Suppressor macrophage treated with lipopolysaccharide for 1 hour (primary cell): ENCODE measurements at regions not wholly inside any gene's neighbourhood (a gene's known extent, or its start where the extent isn't known, plus 50 kb on each side); places are given as distances from the start of the nearest gene placed in this dataset.
"Not testable (repeated sequence)": the region's sequence is repeated elsewhere in the genome, so short reads cannot be mapped to it uniquely, and the experiment has no call there.

ENCODE experiments used
- DNase-seq, 3 donors: peaks; one replicate each; pipeline ENCODE4 v3.0.0-alpha.2; 2020 to 2022

- peak in 2 of 3 donors; percentile 11 to 18 for DNase-seq
These were observed 59.7 kb downstream of the RNU2-63P start for GRCh38 chr2:87956613-87957012.

GRCh38 chr2:87949008-87949407 lies 67.3 kb downstream of the RNU2-63P start:
- not testable (repeated sequence) for DNase-seq

- DNase-seq, result not testable (repeated sequence)
These were observed 69.5 kb downstream of the RNU2-63P start for GRCh38 chr2:87946644-87947370.

GRCh38 chr2:87939299-87939698 lies 77.0 kb downstream of the RNU2-63P start:
- not testable (repeated sequence) for DNase-seq

- not testable (repeated sequence) for DNase-seq
These were observed 93.5 kb upstream of the RGPD2 start for GRCh38 chr2:87919023-87919665.

GRCh38 chr2:87917194-87917593 lies 91.6 kb upstream of the RGPD2 start:
- not testable (repeated sequence) for DNase-seq

GRCh38 chr2:87910848-87911247 lies 85.3 kb upstream of the RGPD2 start:
- not testable (repeated sequence) for DNase-seq

GRCh38 chr2:87909042-87909441 lies 83.4 kb upstream of the RGPD2 start:
- not testable (repeated sequence) for DNase-seq

GRCh38 chr2:87907556-87908099 lies 82.0 kb upstream of the RGPD2 start:
- not testable (repeated sequence) for DNase-seq

- DNase-seq, result not testable (repeated sequence)
These were observed 77.9 kb upstream of the RGPD2 start for GRCh38 chr2:87903242-87904114.

GRCh38 chr2:87883659-87884058 lies 58.1 kb upstream of the RGPD2 start:
- DNase-seq, result not testable (repeated sequence)
